Stimulated activated naive CD8-positive, alpha-beta T cell treated with anti-CD3 and anti-CD28 coated beads, Interleukin-15, Interleukin-2, amounts not matched to agents 100 U/mL and 50 U/mL, for 24 hours (primary cell): ENCODE measurements at regions not wholly inside any gene's neighbourhood (a gene's known extent, or its start where the extent isn't known, plus 50 kb on each side); places are given as distances from the start of the nearest gene placed in this dataset.

Experiments used
- ATAC-seq: fragments of 150-1000 bp; cut with Tn5 transposase; one replicate; pipeline ENCODE4 v1.10.0; 2021
- DNase-seq: peaks from one replicate; pipeline ENCODE4 v3.0.0; 2021

DNA sequence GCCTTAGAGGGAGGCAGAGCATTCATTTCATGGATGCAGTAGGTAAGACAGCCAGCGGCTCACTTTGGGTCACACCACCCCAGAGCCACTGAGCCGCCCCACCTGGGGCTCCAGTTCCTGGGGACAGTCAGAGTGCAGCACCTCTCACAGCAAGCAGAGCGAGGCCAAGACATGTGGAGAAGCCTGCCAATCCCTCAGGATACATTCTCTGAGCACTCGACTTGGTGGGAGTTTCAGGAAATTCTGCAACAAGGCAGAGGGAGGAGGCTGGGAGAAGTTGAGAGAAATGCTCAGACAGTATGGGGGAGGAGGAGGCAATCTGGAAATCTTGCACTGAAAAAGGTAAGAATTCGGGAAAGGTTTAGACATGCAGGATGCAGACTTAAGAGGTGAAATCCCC, 60.8 kb upstream of the WLS start:
- ATAC-seq (no peak), DNase-seq (no peak)

DNA sequence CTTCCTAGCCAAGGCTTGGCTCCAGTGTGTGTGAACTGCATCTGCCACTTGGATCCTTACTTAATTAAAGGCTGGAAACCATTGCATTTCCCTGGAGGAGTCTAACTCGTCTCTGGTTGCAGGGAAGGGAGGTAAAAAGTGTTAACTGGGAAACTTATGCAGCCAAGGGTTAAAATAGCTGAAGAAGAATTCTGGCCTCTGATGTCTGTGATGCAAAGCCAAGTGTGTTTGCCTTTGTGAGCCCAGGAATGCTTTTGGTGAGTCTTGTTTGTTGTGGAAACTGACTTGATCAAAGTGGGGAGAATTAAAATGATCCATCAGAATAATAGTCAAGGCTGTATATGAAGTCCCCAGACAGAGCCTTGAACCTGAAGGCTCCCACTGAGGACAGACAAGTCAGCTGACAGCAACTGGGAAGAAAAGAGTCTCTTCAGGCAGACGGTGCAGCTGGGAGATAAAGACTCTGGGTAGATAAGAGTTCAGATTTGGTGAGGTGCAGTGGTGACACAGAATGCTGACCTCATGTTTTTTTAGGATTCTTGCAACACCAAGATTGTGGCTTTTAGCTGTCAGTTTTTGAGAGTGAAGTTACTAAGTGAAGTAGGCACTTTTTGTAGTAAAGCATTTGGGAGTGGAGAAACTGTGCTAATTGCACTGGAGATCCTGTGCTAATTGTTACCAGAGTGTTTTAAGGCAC, 59.5 kb upstream of the WLS start:
- ATAC-seq (no peak), DNase-seq (no peak)

DNA sequence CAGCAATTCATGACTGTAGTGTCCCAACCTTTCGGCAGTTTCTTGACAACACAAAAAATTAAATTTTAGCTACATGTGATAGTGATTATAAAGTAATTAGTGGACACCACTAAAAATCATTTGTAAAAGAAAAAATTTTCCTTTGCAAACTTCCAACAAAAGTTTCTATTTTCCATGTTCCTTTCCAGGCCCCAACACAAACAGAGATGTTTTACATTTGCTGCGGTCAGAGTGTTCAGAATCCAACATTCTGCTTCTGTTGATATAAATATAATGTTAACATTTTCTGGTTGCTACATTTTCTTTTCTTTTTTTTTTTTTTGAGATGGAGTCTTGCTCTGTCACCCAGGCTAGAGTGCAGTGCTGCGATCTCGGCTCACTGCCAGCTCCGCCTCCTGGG, 54.9 kb upstream of the WLS start:
- ATAC-seq = no peak

DNA sequence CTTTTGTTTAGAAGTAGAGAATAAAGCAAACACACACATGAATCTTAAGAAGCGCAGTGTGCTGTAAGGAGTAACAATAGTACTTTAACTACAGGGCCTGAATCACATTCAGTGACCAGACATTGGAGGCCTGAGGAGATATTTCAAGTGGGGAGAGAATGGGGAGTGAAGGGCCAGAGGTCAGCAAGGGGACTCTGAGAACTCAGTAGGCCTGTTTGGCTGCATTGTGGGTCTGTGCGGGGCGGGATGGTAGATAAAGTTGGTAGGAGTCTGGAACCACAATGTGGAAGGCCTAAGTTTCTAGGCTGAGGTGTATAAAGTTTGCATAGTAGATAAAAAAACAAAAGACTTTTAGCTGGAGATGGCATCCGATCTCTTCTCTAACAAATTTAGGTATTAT, 52.7 kb upstream of the WLS start:
- ATAC-seq (no peak), DNase-seq (no peak)

More for the DNA sequence above, 54.9 kb upstream of the WLS start:
- DNase-seq = no peak

DNA sequence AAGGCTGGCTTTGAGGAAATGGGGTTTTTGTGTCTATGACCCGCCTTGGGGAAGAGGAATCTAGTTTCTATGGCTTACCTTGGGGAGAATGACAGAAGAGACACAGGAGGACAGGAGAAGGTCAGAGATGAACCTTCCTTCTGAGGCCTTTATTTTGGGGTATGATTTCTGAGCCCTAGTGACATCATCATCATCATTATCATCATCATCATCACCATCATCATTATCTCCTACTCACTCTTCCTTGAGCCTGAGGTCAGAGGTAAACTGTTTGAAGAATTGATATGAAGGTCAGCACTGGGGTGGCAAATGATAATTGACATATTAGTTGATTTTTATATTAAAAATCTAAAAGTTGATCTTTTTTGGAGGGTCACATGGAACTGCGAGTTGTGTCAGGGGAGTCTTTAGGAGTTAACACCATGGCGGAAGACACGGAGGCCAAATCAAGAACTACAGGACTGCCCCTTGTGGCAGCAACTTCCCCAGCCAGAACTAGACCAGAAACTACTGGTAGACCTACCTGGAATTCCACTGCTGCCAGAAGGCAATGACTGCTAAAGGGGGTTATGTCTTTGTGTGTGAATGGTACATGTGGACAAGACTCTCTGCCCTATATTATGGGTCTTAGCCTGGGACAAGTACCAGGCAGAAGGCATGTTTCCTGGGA, 49.8 kb upstream of the WLS start:
- no peak for ATAC-seq
- no peak for DNase-seq
